Ovary (tissue), 7 donors: ENCODE measurements at regions not wholly inside any gene's neighbourhood (a gene's known extent, or its start where the extent isn't known, plus 50 kb on each side); places are given as distances from the start of the nearest gene placed in this dataset.

ENCODE experiments used
- DNase-seq, 5 donors: peaks; one replicate each; pipeline ENCODE4 v3.0.0-alpha.2; 2019 to 2020
- H3K27ac ChIP-seq, 2 donors: fragments of 200-600 bp; one replicate each; pipeline versions ENCODE4 v1.5.1 to v1.8.0; 2019 to 2022
- H3K27me3 ChIP-seq: fragments of 200-600 bp; one replicate; pipeline ENCODE4 v1.8.0; 2022
- H3K36me3 ChIP-seq: fragments of 200-600 bp; sonication (generic); one replicate; pipeline ENCODE4 v1.5.1; 2019
- H3K4me1 ChIP-seq: one replicate; pipeline ENCODE4 v1.8.1; 2013; ENCODE audit warnings: mild to moderate bottlenecking, moderate library complexity; ENCODE audit not compliant: insufficient read depth
- H3K4me3 ChIP-seq: fragments of 200-600 bp; sonication (generic); one replicate; pipeline ENCODE4 v1.5.1; 2017
- H3K9me3 ChIP-seq, 2 donors: fragments of 200-600 bp in 1 of 2; sonication (generic) in 1 of 2; one replicate each; pipeline versions ENCODE4 v1.5.1 to v1.8.1; 2013 to 2019; ENCODE audit warnings: mild to moderate bottlenecking in 1 of 2, moderate library complexity in 1 of 2
- EP300 ChIP-seq: sonication (generic); formaldehyde crosslinking; IDR thresholded peaks from one replicate; pipeline ENCODE4 v1.6.1; 2017; ENCODE audit warnings: antibody characterized with exemption
- POLR2A ChIP-seq: fragments of 450-650 bp; IDR thresholded peaks from one replicate; pipeline ENCODE4 v1.6.1; 2017; ENCODE audit warnings: antibody characterized with exemption, mild to moderate bottlenecking, moderate library complexity
- WGBS, 3 donors: extraction: QIAGEN DNeasy Blood & Tissue Kit in 1 of 3; methylation state at CpG; one replicate each; pipeline versions ENCODE4 v1.1.5 to v1.1.7; 2013 to 2017; 5-methylcytosine and 5-hydroxymethylcytosine counted together
- intact Hi-C, 4 donors: fragments of 100-400 bp; cut with DNase I; formaldehyde crosslinking; loops; one replicate each; pipeline versions ENCODE4 v1.11.0 to v1.15.1; 2022 to 2023
- TF ChIP-seq, protein P1 (sequence below), 3 donors: fragments of 450-650 bp in 2 of 3; fragments of 200-600 bp in 1 of 3; IDR thresholded peaks; one replicate each; pipeline versions ENCODE4 v1.5.1 to v1.8.0; 2016 to 2022; ENCODE audit warnings: antibody characterized with exemption in 3 of 3, mild to moderate bottlenecking in 1 of 3
- donor health status: DM: no; HTN: no; CAD: no; lungs with moderate emphysema.
- donor health status: DM: no; HTN: no; CAD: no.
- donor health status: Bipolar disorder and iron deficiency.
- donor health status: DM: no; HTN: no; CAD: no.
- donor health status: DM: yes; HTN: yes; CAD: no.

DNA sequence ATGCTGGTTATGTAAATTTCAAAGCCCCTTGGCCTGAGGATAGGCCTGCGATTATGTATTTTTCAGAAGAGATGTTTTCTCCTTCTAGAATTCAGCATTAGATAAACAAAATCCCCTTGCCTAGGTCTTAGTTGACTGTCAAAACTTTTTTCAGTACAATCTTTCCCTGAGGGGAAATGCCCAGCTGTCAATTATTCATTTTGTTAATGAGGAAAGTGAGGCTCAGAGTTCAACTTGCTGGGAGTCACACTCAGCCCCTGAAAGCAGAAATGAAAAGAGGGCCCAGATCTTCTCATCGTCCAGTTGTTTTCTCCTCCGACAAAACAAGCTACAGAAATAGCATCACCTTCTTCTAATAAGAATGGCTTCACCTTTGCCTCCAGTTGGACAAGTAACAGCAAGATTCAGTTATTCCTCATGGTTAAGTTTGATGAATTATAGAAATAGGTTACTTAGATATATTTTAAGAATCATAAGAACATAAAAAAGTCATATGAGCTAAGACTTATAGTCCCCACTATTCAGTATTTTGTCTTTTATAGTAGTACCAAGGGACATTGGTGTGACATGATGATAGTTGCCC, 627.1 kb upstream of the WWC1 start:
- TF ChIP-seq, protein P1, sequence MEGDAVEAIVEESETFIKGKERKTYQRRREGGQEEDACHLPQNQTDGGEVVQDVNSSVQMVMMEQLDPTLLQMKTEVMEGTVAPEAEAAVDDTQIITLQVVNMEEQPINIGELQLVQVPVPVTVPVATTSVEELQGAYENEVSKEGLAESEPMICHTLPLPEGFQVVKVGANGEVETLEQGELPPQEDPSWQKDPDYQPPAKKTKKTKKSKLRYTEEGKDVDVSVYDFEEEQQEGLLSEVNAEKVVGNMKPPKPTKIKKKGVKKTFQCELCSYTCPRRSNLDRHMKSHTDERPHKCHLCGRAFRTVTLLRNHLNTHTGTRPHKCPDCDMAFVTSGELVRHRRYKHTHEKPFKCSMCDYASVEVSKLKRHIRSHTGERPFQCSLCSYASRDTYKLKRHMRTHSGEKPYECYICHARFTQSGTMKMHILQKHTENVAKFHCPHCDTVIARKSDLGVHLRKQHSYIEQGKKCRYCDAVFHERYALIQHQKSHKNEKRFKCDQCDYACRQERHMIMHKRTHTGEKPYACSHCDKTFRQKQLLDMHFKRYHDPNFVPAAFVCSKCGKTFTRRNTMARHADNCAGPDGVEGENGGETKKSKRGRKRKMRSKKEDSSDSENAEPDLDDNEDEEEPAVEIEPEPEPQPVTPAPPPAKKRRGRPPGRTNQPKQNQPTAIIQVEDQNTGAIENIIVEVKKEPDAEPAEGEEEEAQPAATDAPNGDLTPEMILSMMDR (IDR thresholded peaks at IDR 0.05) = no peak
- TF ChIP-seq POLR2A (no peak), EP300 (no peak)
- intact Hi-C loops = no loop called here
- Histone ChIP-seq H3K4me3 (no peak overlapping the region), H3K27ac (no peak overlapping the region), H3K9me3 (no peaks in the 10 kb centered on the region), H3K4me1 (no peaks in the 10 kb centered on the region), H3K36me3 (no peaks in the 10 kb centered on the region), H3K27me3 (no peaks in the 10 kb centered on the region)
- no peak for DNase-seq
- 91 to 96% (median 92%) methylated on average over 3 of the region's 3 CpGs for WGBS, 3 donors

- H3K4me1 ChIP-seq = no peaks in the 10 kb centered on the region
- no peaks in the 10 kb centered on the region for H3K9me3 ChIP-seq
- H3K4me3 ChIP-seq = no peak overlapping the region
- DNase-seq = no peak
- WGBS, 3 donors = 65 to 77% (median 66%) methylated on average over 5 of the region's 5 CpGs
- intact Hi-C loops = no loop called here
- no peaks in the 10 kb centered on the region for H3K27me3 ChIP-seq
- H3K27ac ChIP-seq = no peak overlapping the region
- TF ChIP-seq, protein P1 (IDR thresholded peaks at IDR 0.05) = no peak
- TF ChIP-seq POLR2A (no peak), EP300 (no peak)
- H3K36me3 ChIP-seq = no peaks in the 10 kb centered on the region
These were observed 625.5 kb upstream of the WWC1 start for GRCh38 chr5:167665841-167666375.

- intact Hi-C loops = no loop called here
- no peaks in the 10 kb centered on the region for H3K27me3 ChIP-seq
- WGBS, 3 donors = 80 to 90% (median 85%) methylated on average over 4 of the region's 4 CpGs
- no peak overlapping the region for H3K4me3 ChIP-seq
- no peaks in the 10 kb centered on the region for H3K9me3 ChIP-seq
- TF ChIP-seq EP300 (no peak), POLR2A (no peak)
- no peaks in the 10 kb centered on the region for H3K36me3 ChIP-seq
- DNase-seq = no peak
- no peaks in the 10 kb centered on the region for H3K4me1 ChIP-seq
- no peak overlapping the region for H3K27ac ChIP-seq
These were observed 620.3 kb upstream of the WWC1 start for GRCh38 chr5:167671176-167671575.

GRCh38 chr5:167673942-167674341, 617.5 kb upstream of the WWC1 start:
- H3K4me1 ChIP-seq = no peaks in the 10 kb centered on the region
- H3K9me3 ChIP-seq = no peaks in the 10 kb centered on the region
- TF ChIP-seq POLR2A = no peak
- no peak for TF ChIP-seq EP300
- TF ChIP-seq, protein P1 (IDR thresholded peaks at IDR 0.05) = no peak
- WGBS, 3 donors = 45 to 84% (median 82%) methylated on average over 2 of the region's 2 CpGs
- no peak overlapping the region for H3K27ac ChIP-seq
- intact Hi-C loops = no loop called here
- no peaks in the 10 kb centered on the region for H3K27me3 ChIP-seq
- DNase-seq = no peak
- H3K36me3 ChIP-seq = no peaks in the 10 kb centered on the region
- no peak overlapping the region for H3K4me3 ChIP-seq

DNA sequence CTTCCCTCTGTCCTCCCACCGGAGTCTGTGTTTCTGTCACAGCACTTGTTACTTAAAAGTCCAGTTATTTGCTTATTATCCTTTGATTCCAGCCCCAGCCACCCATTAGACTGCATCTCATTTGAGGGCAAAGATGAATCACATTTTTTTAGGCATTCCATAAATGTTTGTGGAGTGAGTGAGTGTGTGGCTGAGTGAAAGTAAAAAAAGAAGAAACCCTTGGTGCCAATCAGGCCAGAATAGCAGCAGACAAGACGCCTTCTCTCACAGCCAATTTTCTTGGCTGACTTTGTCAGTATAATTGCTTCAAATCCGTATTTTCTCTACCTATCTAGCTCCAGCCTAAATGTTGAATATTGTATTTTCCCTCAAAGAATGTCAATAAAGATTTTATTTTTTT, 613.0 kb upstream of the WWC1 start:
- intact Hi-C loops = no loop called here
- H3K36me3 ChIP-seq = no peaks in the 10 kb centered on the region

More for the DNA sequence above, 613.0 kb upstream of the WWC1 start:
- Histone ChIP-seq H3K9me3 (no peaks in the 10 kb centered on the region), H3K27me3 (no peaks in the 10 kb centered on the region), H3K27ac (no peak overlapping the region), H3K4me1 (no peaks in the 10 kb centered on the region), H3K4me3 (no peak overlapping the region)
- no peak for TF ChIP-seq EP300
- no peak for TF ChIP-seq POLR2A
- TF ChIP-seq, protein P1 (IDR thresholded peaks at IDR 0.05) = no peak
- WGBS, 3 donors = 63 to 85% (median 70%) methylated on average over 3 of the region's 3 CpGs
- no peak for DNase-seq
